ENCODE measurements at regions not wholly inside any gene's neighbourhood (a gene's known extent, or its start where the extent isn't known, plus 50 kb on each side); places are given as distances from the start of the nearest gene placed in this dataset.
"Not testable (repeated sequence)": the region's sequence is repeated elsewhere in the genome, so short reads cannot be mapped to it uniquely, and the experiment has no call there.

GRCh38 chrX:85808217-85808616 is 239.1 kb downstream of the CHM start:
- ChIA-PET POLR2A (no interaction called here), CTCF (no interaction called here)
- Mint-ChIP-seq H3K36me3 (ENCODE audit: low read depth) (no peaks in the 10 kb centered on the region), H3K9me3 (peaks cover 5% of the 10 kb centered on the region), H3K27ac (no peak overlapping the region), H3K4me1 (ENCODE audit: low read depth) (no peaks in the 10 kb centered on the region), H3K27me3 (no peaks in the 10 kb centered on the region), H3K4me3 (no peak overlapping the region)
- DNase-seq (no peak), ATAC-seq (ENCODE audit: poor library complexity) (no peak)
- peaks cover 10 to 12% of the 10 kb centered on the region in 2 experiments for H3K9me3 ChIP-seq (ENCODE audit: control insufficient read depth in 1 of 2, insufficient read depth in 1 of 2, low read length in 2 of 2)
- H3K36me3 ChIP-seq (ENCODE audit: insufficient read depth, low read length), result no peaks in the 10 kb centered on the region
- H3K4me1 ChIP-seq (ENCODE audit: insufficient read depth, low read length), result no peaks in the 10 kb centered on the region
- intact Hi-C loops (cut with DNase I, micrococcal nuclease), result no loop called here
- no peak for TF ChIP-seq CTCF (IDR thresholded peaks at IDR 0.05)
- H3K4me3 ChIP-seq (ENCODE audit: low read length), result no peak overlapping the region
- no peak overlapping the region for H3K27ac ChIP-seq (ENCODE audit: low read depth in 1 of 2, low read length in 2 of 2)
- H3K27me3 ChIP-seq (ENCODE audit: control insufficient read depth in 1 of 2, insufficient read depth in 2 of 2, low read length in 2 of 2), result no peaks in the 10 kb centered on the region

- intact Hi-C loops (cut with DNase I, micrococcal nuclease); H3K4me3 ChIP-seq (ENCODE audit: low read length); H3K27ac ChIP-seq (ENCODE audit: low read depth in 1 of 2, low read length in 2 of 2); H3K9me3 Mint-ChIP-seq; H3K4me1 Mint-ChIP-seq (ENCODE audit: low read depth); H3K4me3 Mint-ChIP-seq; H3K4me1 ChIP-seq (ENCODE audit: insufficient read depth, low read length); CTCF ChIA-PET; DNase-seq; ATAC-seq (ENCODE audit: poor library complexity); H3K36me3 Mint-ChIP-seq (ENCODE audit: low read depth); H3K36me3 ChIP-seq (ENCODE audit: insufficient read depth, low read length); H3K27ac Mint-ChIP-seq; H3K9me3 ChIP-seq (ENCODE audit: control insufficient read depth in 1 of 2, insufficient read depth in 1 of 2, low read length in 2 of 2); H3K27me3 Mint-ChIP-seq; H3K27me3 ChIP-seq (ENCODE audit: control insufficient read depth in 1 of 2, insufficient read depth in 2 of 2, low read length in 2 of 2); POLR2A ChIA-PET: not testable (repeated sequence)
These were observed 275.0 kb downstream of the CHM start for GRCh38 chrX:85772391-85772790.

- ATAC-seq (ENCODE audit: poor library complexity), result no peak
- Mint-ChIP-seq H3K36me3 (ENCODE audit: low read depth) (no peaks in the 10 kb centered on the region), H3K9me3 (no peaks in the 10 kb centered on the region), H3K4me1 (ENCODE audit: low read depth) (no peaks in the 10 kb centered on the region), H3K27me3 (no peaks in the 10 kb centered on the region), H3K4me3 (no peak overlapping the region), H3K27ac (no peak overlapping the region)
- Histone ChIP-seq H3K4me3 (ENCODE audit: low read length) (no peak overlapping the region), H3K4me1 (ENCODE audit: insufficient read depth, low read length) (no peaks in the 10 kb centered on the region), H3K27ac (ENCODE audit: low read depth in 1 of 2, low read length in 2 of 2) (no peak overlapping the region), H3K9me3 (ENCODE audit: control insufficient read depth in 1 of 2, insufficient read depth in 1 of 2, low read length in 2 of 2) (no peaks in the 10 kb centered on the region), H3K36me3 (ENCODE audit: insufficient read depth, low read length) (no peaks in the 10 kb centered on the region), H3K27me3 (ENCODE audit: control insufficient read depth in 1 of 2, insufficient read depth in 2 of 2, low read length in 2 of 2) (no peaks in the 10 kb centered on the region)
- POLR2A ChIA-PET, result no interaction called here
- CTCF ChIA-PET, result no interaction called here
- TF ChIP-seq CTCF (IDR thresholded peaks at IDR 0.05), result no peak
- intact Hi-C loops (cut with DNase I, micrococcal nuclease), result no loop called here
- no peak for DNase-seq
These were observed 281.7 kb downstream of the CHM start for GRCh38 chrX:85765651-85766050.

GRCh38 chrX:85723025-85723424 is 324.3 kb downstream of the CHM start:
- H3K27ac Mint-ChIP-seq; H3K36me3 ChIP-seq (ENCODE audit: insufficient read depth, low read length); H3K27me3 Mint-ChIP-seq; ATAC-seq (ENCODE audit: poor library complexity); H3K9me3 ChIP-seq (ENCODE audit: control insufficient read depth in 1 of 2, insufficient read depth in 1 of 2, low read length in 2 of 2); POLR2A ChIA-PET; H3K4me3 Mint-ChIP-seq; H3K4me3 ChIP-seq (ENCODE audit: low read length); intact Hi-C loops (cut with DNase I, micrococcal nuclease); H3K9me3 Mint-ChIP-seq; H3K27ac ChIP-seq (ENCODE audit: low read depth in 1 of 2, low read length in 2 of 2); H3K4me1 ChIP-seq (ENCODE audit: insufficient read depth, low read length); H3K36me3 Mint-ChIP-seq (ENCODE audit: low read depth); DNase-seq; H3K4me1 Mint-ChIP-seq (ENCODE audit: low read depth); H3K27me3 ChIP-seq (ENCODE audit: control insufficient read depth in 1 of 2, insufficient read depth in 2 of 2, low read length in 2 of 2): not testable (repeated sequence)
- CTCF ChIA-PET, result interaction anchor here (0.7 kb wide), 1 partner anchor 14 kb away, joined by 4 read pairs; no protein-coding TSS in a partner anchor

- H3K4me1 ChIP-seq (ENCODE audit: insufficient read depth, low read length); H3K4me3 Mint-ChIP-seq; DNase-seq; POLR2A ChIA-PET; CTCF ChIA-PET; H3K4me3 ChIP-seq (ENCODE audit: low read length); H3K9me3 Mint-ChIP-seq; H3K27ac Mint-ChIP-seq; H3K27me3 ChIP-seq (ENCODE audit: control insufficient read depth in 1 of 2, insufficient read depth in 2 of 2, low read length in 2 of 2); H3K36me3 Mint-ChIP-seq (ENCODE audit: low read depth); H3K27me3 Mint-ChIP-seq; H3K9me3 ChIP-seq (ENCODE audit: control insufficient read depth in 1 of 2, insufficient read depth in 1 of 2, low read length in 2 of 2); H3K27ac ChIP-seq (ENCODE audit: low read depth in 1 of 2, low read length in 2 of 2); H3K36me3 ChIP-seq (ENCODE audit: insufficient read depth, low read length); H3K4me1 Mint-ChIP-seq (ENCODE audit: low read depth); ATAC-seq (ENCODE audit: poor library complexity); intact Hi-C loops (cut with DNase I, micrococcal nuclease): not testable (repeated sequence)
These were observed 323.8 kb upstream of the POF1B start for GRCh38 chrX:85703233-85703632.

Measured in CD4-positive, alpha-beta T cell (primary cell).